ENCODE measurements at regions not wholly inside any gene's neighbourhood (a gene's known extent, or its start where the extent isn't known, plus 50 kb on each side); places are given as distances from the start of the nearest gene placed in this dataset.

- no peak for DNase-seq
These were observed 210.3 kb downstream of the UBE2E3 start for GRCh38 chr2:181190711-181191110.

GRCh38 chr2:181193550-181193949, 213.1 kb downstream of the UBE2E3 start:
- no peak for DNase-seq

- no peak for DNase-seq
These were observed 216.0 kb downstream of the UBE2E3 start for GRCh38 chr2:181196401-181196800.

DNA sequence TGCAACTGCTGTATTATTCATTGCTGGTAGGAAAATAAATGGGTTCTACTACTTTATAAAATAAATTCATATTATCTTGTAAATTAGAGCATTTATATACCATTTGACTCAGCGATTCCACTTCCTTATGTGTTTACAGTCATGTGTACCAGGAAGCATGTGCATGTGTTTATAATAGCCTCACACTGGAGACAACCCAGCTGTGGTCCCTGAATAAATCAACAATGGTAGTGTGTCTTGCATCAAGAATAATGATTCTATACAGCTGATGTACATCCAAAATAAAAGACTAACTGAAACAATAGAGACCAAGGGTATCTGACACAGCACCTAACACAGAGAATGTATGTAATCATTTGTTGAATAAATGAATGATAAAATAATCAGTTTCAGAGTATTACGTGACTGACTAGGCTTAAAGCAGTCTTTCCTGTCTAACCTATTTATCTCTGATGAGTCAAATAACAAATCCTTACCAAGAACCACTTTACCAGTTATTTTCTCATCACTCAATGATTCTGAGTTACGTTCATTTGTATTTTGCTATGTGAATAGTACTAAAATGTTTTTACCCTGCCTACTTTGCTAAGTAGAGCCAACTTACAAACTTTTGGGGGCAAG, 216.8 kb downstream of the UBE2E3 start:
- DNase-seq, result no peak

DNA sequence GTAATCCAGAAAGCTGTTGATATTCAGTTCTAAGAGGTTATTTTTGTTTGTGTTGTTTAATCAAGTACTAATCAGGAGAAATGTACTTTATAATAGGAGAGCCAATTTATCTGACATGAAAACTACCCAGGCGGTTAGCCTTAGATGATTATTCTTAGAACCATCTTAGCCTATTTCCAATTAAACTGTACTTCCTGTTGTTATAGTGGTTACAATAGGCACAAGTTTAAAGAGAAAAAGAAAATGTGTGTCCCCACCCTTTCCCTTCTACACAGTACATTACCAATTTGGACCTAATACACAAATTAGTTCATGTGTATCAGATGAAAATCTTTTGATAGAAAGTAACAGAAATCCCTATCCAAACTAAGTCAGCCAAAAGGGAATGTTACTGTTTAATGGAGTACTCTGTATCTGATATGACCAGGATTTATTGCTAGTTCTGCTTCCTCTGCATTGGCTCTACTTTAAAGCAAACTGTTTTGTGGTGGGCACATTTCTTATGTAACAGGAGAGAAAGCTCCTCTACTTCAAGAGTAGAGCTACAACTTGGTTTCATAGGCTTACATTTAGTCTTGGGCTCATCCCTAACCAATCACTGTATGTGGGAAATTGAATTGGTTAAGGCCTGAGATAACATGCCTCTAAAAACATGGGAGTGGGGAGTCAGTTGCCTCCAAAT, 217.9 kb downstream of the UBE2E3 start:
- DNase-seq, result no peak

GRCh38 chr2:181203412-181203811, 223.0 kb downstream of the UBE2E3 start:
- DNase-seq, result no peak

DNA sequence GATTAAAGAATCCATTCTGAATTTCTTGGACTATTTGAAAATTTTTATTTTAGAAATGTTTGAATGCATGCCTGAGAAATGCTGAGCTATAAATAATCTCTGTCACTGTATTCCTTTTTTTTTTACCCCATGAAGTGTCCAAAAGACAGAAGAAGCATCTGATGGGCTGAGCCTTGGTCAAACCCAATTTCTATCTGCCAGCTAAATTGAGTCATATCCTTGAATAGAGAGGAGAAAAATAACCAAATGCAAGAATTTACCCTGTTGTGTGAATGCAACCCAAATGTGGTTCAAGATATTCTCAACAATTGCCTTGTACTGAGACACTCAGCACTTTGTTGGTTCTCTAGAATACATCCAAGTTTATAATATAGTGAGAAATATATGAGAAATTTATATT, 223.5 kb downstream of the UBE2E3 start:
- no peak for DNase-seq

DNA sequence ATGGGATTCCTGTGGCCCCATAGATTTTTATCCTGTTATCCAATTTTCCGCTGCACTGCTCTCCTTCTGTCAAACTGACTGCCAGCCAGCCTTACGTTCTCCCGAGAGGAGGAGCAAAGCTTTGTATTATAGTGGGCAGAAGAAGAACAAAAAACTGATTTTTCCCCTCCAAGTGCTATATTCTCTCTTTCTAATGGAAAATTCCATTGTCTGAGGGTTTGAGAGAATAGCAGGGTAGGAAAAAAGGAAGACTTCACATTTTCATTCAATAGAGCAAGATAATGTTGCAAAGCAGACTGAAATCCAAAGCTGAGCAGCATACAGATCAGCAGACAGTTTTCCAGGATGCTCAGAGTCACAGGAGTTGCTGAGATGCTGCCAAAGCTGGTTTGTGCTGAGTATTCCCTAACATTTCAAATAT, 238.0 kb downstream of the UBE2E3 start:
- DNase-seq, result no peak

DNA sequence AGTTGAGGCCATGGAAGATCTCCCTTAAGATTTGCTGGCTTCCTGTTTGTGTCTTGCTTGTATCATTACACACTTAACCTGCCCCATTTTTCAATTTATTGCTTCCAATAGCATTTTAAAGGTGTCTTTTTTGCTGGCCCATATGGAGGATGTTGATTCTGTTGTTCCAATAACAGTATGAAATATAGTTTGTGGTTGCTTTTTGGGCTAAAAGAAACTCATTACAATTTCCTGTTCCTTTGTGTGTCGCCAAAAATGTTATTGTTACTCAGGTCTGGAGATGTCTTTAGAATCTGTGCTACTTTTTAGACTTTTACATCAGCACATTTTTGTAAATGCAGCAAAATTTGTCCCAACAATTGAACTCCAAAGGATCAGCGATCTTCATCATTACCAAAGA, 234.0 kb upstream of the ITGA4 start:
- DNase-seq, result no peak

- DNase-seq, result no peak
These were observed 232.3 kb upstream of the ITGA4 start for GRCh38 chr2:181224866-181225265.

DNA sequence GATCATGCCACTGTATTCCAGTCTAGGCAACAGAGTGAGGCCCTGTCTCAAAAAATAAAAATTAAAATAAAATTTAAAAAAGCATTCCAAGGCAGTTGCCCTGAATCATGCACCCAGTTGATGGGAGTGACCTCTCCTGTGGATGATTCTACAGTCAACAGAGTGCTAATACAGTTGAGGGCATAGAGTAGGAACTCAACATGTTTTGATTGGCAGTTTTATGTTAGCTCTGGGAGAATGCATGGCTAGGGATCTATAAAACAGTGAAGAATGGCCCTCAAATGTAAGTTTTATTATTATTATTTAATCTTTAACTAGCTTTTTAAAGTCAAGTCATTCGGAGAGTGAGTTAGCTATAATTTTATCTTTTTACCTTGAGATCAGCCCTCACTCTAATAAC, 228.5 kb upstream of the ITGA4 start:
- no peak for DNase-seq

GRCh38 chr2:181231151-181231550, 226.0 kb upstream of the ITGA4 start:
- DNase-seq, result no peak

DNA sequence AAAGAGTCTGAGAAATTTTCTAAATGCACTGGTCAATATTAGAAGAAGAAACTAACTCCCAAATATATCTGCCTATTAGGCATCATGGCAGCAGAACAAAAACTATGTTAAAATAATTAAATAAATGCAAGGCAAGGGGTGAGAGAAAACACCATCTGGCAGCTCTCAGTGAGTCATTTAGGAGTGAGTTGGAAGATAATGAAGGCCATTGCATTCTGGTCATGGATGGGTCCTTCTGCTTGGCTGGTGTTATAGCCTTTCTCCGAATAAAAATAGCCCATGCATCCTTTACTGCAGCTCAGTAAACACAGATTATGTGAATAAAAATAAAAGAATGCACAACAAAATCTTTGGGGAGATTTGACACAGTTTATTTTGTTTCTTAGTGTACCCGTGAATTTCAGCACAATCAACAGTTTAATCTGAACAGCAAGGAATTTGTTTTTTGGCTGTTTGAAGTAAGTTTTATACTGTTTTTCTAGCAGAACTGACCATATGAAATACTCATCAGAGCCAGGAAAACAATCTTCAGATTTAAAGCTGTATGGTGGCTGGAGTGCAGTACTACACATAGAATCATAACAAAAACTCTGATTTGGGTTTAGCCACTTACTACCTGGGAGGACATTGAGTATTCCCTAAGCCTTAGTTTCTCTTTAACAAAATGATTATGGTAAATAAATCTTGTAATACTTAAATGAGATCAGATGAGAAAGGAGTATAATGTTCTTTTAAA, 225.1 kb upstream of the ITGA4 start:
- DNase-seq, result no peak

- no peak for DNase-seq
These were observed 222.7 kb upstream of the ITGA4 start for GRCh38 chr2:181234487-181234891.

DNA sequence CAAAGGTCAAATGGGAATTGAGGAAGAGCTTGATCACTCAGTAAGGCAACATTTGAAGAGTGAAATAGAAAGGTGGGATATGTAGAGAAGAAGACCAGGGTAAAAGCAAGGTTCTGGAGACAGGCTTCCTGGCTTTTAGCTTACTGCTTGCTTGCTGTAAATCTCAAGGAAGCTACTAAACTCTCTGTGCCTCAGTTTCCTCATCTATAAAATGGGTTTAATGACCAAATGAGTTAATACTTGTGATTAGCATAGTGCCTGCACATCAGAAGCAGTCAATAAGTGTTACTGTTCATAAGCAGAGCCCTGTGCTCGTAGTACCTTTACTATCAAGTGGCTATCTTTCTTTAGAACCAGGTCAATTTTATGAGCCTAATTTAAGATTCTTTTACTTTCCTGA, 222.2 kb upstream of the ITGA4 start:
- DNase-seq, result no peak

- DNase-seq, result no peak
These were observed 221.3 kb upstream of the ITGA4 start for GRCh38 chr2:181235683-181236459.

- no peak for DNase-seq
These were observed 217.9 kb upstream of the ITGA4 start for GRCh38 chr2:181239201-181239799.

GRCh38 chr2:181240844-181241243, 216.3 kb upstream of the ITGA4 start:
- no peak for DNase-seq

- no peak for DNase-seq
These were observed 215.8 kb upstream of the ITGA4 start for GRCh38 chr2:181241366-181241765.

GRCh38 chr2:181241797-181242196, 215.4 kb upstream of the ITGA4 start:
- no peak for DNase-seq

- no peak for DNase-seq
These were observed 214.9 kb upstream of the ITGA4 start for GRCh38 chr2:181242262-181242661.

GRCh38 chr2:181243319-181243718, 213.9 kb upstream of the ITGA4 start:
- DNase-seq, result no peak

- no peak for DNase-seq
These were observed 206.5 kb upstream of the ITGA4 start for GRCh38 chr2:181250691-181251090.

Measured in activated gamma-delta T cell (primary cell).